SK-MEL-5 (cell line): ENCODE measurements at regions not wholly inside any gene's neighbourhood (a gene's known extent, or its start where the extent isn't known, plus 50 kb on each side); places are given as distances from the start of the nearest gene placed in this dataset.

Experiments
- DNase-seq: peaks from one replicate; pipeline ENCODE4 v3.0.0-alpha.2; 2016; ENCODE audit warnings: low read depth, low spot score
- in situ Hi-C: cut with HindIII; loops from 2 replicates; pipeline ENCODE4 v1.10.0; 2016; ENCODE audit warnings: low sequenced_read_pairs, high pct_unique_total_duplicates, low pct_unique_long_range_greater_than_20kb

DNA sequence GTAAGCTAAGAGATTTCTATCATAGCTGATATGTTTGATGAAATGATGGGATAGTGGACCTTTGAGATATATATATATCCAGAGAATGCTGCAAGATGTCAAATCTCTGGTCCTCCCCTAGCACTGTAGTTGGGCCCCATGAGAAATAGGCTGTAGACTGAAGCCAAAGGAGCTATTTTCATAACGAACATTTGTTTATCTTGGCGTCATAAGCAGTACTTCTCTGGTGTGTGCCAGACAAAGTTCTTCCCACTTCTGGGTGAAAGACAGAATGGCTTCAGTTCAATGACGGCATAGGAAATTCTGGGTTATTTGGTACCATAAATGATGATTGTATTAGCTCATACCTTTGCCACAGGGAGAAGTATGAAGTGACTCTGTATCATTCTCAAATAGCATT is 534.3 kb downstream of the SOX5 start:
- no peak for DNase-seq
- in situ Hi-C loops, result no loop called here

DNA sequence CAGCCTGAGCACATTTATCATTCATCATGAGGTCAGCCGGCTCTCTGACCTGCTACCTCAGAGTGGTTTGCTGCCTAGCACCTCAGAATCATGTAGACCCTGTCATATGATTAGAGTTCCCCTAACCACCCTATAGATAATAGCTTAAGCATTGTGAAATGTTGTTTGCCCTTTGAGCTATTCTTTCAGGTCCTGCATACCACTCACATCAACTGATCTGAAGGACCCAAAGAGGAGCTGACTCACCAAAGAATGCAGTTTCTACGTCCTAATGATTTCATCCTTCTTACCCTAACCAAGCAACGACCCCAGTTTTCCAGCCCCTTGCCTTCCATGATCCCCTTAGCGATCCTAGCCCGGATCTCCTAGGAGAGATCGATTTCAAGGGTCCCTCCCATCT is 527.9 kb downstream of the SOX5 start:
- in situ Hi-C loops, result no loop called here
- no peak for DNase-seq

DNA sequence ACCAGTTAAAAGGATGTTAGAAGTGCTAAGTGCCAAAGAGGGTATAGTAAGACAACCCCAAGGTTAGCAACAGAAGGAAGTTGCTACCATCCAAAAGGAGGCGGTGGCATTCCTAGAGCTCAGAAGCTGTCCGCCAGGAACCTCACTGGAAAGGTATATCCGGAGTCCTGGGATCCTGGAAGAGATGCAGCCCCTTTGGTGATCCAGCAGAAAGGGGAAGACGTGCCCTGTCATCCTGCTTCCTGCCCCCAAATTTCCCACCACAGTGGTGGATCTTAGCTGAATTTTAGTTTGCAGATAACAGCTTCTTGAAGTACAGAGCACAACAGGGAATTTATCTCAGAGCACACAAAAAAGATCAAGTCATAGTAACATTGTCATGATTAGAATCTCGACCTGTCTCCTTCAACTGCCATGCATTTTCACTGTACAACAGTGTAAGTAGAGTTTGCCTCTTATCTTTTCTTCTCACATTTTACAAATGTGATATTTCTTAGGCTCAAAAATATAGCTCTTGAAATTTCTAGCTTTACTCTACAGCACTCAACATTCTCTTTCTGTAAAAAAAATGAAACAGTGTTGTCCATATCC is 526.3 kb downstream of the SOX5 start:
- DNase-seq, result no peak
- in situ Hi-C loops, result no loop called here

DNA sequence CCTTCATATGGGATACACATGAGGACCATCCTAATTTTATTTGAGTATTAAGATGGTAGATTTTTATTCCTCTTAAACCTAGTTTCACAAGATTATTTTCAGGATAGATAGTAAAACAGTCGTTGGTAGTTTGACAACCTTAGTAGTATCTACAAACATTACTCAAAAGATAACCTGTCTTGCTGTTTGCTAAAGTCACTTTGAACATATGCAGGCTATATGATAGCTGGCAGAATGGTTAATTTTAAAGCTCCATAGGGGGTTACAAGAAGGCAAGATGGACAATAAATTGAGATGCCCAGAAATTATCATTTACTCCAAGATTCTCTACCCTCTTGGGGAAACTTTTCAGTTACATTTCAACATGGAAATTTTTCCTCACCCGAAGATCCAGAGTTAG is 525.7 kb downstream of the SOX5 start:
- in situ Hi-C loops, result no loop called here
- no peak for DNase-seq

DNA sequence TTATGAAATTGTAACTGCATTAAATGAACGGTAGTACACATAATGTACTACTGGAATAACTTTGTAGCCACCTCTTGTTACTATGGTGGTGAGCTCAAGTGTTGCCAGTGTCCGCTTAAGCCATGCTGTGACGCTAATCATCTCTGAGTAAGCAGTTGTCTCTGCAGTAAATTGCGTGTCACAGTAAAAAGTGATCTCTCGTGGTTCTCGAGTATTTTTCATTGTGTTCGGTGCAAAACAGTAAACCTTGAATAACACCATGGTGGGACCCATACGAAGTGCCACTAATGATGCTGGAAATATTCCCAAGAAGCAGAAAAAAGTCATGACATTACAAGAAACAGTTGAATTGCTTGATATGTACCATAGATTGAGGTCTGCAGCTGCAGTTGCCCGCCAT is 524.8 kb downstream of the SOX5 start:
- in situ Hi-C loops, result no loop called here

DNA sequence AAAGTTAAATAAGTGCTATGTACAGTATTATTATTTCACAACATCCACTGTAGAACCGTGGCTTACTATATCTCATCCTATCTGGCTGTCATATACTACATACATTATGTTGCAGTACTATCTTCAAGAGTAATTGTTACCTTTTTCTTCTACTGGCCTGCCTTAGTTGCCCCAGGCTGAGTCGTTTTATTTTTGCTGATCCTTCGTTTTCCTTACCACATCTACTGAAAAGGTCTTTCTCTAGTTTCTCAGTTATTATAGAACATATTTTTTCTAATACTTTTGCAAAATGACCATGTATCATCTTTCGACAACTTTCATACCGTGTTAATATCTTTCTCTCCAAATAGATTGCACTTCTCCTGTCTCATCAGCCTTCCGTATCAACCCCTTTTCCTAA is 523.1 kb downstream of the SOX5 start:
- in situ Hi-C loops, result no loop called here
- no peak for DNase-seq

More for the DNA sequence above, 524.8 kb downstream of the SOX5 start:
- no peak for DNase-seq

DNA sequence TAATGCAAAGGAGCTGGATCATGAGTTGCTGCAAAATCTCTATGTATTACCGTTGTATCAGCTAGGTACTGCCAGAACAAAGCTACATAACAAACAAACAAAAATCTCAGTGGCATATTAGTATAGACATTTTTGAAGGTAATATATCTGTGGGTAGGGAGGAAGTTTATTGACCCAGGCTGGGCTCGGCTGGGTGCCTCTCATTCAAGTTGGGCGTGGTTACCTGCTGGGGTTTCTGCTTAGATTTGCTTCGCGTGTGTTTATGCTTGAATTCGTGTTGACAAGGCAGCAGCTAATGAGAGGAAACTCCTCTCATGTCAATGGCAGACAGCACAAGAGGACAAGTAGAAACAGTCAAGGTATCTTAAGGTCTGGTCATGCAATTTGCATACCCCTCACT is 520.7 kb downstream of the SOX5 start:
- DNase-seq, result no peak
- in situ Hi-C loops, result no loop called here

DNA sequence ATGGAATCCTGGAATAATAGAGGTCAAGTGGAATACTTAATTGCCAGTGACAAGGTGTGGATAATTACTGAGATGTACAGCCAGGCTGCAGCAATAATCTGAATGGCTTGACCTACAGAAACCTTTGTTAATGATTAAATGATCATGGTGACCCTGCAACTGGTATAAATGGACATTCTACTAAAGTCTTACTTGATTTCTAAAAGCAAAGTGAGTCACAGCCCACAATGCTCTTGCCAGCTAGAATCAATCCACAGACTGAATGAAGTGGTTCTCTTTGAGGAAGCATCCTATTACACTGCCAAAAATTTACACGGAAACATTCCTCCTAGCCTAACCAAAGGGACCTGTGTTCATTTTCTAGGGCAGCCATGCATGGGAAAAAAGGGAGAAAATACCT is 518.5 kb downstream of the SOX5 start:
- DNase-seq, result no peak
- in situ Hi-C loops, result no loop called here

DNA sequence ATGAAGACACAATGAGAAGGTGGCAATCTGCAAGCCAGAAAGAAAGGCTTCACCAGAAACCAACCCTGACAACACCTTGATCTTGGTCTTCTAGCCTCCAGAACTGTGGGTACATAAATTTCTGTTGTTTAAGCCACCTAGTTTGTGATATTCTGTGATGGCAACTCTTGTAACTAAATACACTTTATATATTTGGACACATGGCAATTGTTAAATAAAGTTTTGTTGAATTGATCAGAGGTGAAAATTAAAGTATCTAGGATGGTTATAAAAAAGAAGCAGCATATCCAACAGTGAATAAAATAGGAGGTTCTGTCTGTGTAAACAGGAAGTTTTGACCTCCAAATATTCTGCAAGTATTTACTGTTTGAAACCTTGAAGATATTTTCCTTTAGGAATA is 516.3 kb downstream of the SOX5 start:
- in situ Hi-C loops, result no loop called here
- DNase-seq, result no peak

DNA sequence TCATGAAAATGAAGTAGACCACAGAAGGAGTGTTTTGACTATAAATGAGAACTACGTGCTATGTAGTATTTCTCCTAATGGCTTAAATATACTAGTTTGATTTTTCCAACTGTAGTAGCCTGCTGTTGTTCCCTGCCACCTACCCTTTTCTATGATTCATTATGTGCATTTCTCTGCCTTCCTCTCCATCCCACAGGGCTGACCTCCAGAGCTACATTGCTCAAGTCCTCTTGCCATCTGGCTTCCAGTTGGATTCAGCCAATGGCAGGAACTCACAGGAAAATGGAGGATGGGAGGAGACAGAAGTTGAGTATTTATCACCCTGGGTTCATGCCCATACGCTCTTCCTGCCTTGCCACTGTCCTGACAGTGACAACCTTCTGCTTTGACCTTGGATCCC is 515.3 kb downstream of the SOX5 start:
- in situ Hi-C loops, result no loop called here
- DNase-seq, result no peak

DNA sequence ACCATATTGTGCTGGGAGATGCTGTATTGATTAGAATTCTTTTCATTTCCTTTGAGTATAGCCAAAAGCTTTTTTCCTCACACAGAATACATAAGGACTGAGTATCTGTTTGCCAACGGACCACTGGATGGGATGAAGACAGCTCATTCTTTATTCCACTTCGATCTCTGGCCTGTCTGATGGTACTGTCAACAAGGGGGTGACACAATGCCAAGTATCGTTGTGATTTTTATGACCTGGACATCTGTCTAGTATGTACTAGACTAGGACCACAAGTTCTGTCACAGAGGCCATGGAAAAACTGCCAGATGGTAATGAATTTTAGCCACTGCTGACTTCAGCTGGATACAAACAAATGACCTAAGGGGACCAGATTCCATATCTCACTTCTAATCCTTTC is 502.7 kb downstream of the SOX5 start:
- DNase-seq, result no peak
- in situ Hi-C loops, result no loop called here

DNA sequence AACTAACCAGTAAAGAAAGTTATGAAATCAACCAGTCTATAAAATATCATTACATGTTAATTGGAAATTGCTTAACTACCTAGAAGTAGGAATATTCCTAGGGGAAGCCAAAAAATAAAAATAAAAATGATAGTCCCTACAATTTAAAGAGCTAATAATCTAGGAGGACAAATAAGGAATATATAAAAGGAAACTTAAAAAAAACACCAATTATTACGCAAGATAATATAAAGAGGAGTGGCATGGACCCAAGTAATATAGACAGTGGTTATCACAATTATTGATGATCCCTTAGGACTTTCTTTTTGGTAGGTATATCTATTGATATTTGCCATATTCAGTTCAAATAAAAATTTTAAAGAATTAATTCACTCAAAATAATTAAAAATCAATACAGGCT is 498.7 kb downstream of the SOX5 start:
- in situ Hi-C loops, result no loop called here
- DNase-seq, result no peak

DNA sequence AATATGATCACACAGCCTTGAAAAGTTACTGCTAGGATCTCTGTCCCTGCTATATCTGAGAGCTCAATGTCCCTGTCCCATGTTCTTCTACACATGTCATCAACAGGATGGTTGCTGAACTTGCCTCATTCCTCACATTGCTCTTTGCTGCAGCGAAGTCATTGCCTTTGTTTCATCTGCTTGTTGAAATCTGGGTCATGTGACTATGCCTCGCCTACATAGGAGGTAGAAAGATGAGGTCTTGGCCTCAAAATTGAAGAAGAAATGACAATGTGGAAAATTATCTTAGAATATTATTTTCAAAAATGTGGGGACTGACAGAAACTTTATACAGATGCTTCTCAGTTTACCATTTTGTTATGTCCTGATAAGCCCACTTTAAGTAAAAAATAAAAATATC is 494.2 kb downstream of the SOX5 start:
- DNase-seq, result no peak
- in situ Hi-C loops, result no loop called here

DNA sequence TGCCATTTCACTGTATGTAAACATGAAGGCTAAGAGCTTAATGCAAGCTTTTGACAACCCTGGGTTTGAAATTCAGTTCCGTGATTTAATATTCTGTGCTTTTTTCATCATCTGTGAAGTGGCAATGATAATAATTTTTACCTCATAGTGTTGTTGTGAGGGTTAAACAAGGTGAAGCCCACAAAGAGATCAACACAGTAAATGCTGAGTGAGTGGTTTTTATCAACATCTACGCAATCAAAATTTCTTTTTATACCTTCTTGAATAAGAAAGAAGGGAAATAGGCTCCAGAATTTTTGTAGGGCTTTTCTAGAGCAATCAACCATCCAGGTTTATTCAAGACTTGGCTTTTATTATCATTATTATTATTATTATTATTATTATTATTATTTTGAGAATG is 490.8 kb downstream of the SOX5 start:
- in situ Hi-C loops, result no loop called here
- DNase-seq, result no peak

DNA sequence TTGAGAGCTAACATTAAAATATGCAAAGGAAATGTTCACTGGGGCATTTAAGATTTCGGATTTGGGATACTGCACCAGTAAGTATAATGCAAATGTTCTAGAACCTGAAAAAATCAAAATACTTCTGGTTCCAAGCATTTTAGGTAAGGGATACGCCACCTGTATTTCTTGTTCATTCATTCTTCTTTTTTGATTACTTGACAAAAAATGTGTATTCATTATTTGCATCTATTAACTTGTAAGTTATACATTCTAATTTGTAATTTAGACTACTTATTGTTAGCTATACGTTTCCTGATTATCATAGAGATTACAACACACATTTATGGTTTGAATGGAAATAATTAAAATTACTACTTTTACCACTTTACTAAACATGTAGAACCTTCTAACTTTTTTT is 486.9 kb downstream of the SOX5 start:
- no peak for DNase-seq
- in situ Hi-C loops, result no loop called here

DNA sequence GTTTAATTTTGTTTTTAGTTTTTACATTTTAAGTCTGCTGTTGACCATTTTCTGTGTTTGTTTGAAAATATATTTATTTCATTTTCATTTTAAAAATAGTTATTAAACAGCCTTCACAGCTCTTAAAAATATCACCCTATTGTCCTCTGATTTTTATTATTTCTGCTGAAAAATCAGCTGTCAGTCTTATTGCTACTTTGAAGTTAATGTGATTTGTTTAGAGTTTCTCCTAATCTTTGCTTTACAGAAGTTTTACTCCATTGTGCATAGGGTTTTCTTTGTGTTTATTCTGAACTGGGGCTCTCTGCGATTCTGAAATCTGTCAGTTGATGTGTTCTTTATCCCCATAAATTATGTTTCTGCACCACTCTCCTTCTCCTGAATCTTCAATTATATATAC is 486.3 kb downstream of the SOX5 start:
- no peak for DNase-seq
- in situ Hi-C loops, result no loop called here

DNA sequence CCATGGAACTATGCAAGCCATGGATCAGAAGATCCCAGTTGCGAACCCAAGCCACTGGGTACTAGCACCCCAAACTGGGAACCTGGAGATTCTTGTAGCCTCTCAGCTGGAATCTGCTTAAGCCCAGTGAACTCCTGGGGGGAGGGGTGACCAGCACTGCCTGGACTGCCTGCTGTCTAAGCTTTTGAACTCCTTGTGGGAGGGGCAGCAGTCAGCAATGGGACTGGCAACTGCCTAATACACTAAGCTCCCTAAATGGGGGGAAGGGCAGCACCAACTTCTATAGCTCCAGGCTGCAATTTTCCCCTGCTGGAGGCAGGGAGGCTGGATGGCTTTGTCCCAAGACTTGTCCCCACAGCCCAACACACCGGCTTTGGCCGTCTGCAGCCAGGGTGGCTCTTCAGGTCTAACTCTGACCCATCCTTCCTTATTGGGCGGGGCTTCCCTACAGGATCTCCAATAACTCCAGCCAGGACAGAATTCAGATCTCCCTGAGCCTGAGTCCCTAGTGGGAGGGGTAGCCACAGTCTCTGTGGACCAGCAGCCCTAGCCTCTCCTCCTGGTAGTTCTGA is 485.1 kb downstream of the SOX5 start:
- DNase-seq, result no peak
- in situ Hi-C loops, result no loop called here

DNA sequence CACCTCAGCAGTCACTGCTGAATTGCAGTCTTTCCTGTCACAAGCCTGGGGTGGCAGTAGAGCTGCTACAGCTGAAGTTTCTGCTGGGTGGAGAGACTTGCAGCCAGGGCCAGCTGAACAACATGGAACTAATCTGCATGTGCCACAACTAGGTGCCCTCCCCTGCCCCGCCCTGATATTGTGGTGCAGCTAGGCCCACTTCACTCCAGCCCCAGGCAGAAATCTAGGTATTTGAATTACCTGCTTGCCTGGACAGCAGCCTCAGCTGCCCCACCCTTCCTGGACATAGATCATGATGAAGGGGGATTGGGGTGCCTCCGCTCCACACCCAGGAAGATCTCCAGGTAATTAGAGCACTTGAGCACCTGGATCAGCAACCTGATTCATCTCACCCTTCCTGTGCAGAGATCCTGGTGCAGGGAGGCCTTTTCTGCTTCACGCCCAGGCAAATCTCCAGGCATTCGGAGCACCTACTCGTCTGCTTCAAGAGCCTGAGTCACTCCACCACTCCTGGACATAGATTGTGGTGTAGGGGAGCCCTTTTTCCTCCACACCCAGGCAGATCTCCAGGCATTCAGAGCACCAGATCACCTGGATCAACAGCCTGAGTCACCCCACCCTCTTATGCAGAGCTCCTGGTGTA is 477.0 kb downstream of the SOX5 start:
- in situ Hi-C loops, result no loop called here
- DNase-seq, result no peak

DNA sequence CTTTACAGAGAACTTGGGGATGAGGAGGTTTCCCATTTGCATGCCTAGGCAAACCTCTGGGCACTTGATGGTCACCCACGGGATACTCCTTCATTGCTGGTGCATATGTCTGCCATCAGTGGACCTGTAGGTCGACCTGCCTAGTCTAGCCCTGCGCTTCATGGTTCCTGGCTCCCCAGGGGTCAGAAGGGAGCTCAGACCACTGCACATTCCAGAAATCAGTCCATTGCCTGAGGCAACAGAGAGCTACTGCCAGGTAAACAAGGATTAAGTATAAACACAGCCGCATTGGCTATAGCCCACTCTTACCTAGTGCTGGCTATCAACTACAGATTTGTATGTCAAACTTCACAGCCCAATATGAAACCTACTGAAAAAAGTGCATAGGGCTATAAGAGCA is 476.4 kb downstream of the SOX5 start:
- in situ Hi-C loops, result no loop called here
- DNase-seq, result no peak
